GM12878 (cell line): ENCODE measurements at regions not wholly inside any gene's neighbourhood (a gene's known extent, or its start where the extent isn't known, plus 50 kb on each side); places are given as distances from the start of the nearest gene placed in this dataset.

Source experiments
- ATAC-seq: fragments of 200-7000 bp; cut with Tn5 transposase; 3 replicates; pipeline ENCODE4 v1.9.1; 2020; ENCODE audit warnings: mild to moderate bottlenecking, moderate library complexity
- BruUV-seq: library from RNA; stranded (reverse); fragments of 400-500 nt; replicated peaks from 2 replicates; lab custom pipeline; 2021; lab: Mats Ljungman, UMichigan
- CTCF ChIA-PET: fragments of 300-600 bp; sonication (Branson Sonifier 250); formaldehyde crosslinking; extraction: SDS; loops from one replicate; lab custom pipeline; 2021; ENCODE audit warnings: inconsistent platforms; lab: Yijun Ruan, JAX
- POLR2A ChIA-PET: fragments of 350-600 bp; formaldehyde crosslinking; extraction: SDS; loops from one replicate; lab custom pipeline; 2021; ENCODE audit warnings: inconsistent platforms; lab: Charles Lee
- RAD21 ChIA-PET: fragments of 300-600 bp; sonication (Branson Sonifier 250); formaldehyde crosslinking; loops from one replicate; lab custom pipeline; 2023; ENCODE audit warnings: antibody characterized with exemption; ENCODE audit not compliant: unreplicated experiment; lab: Charles Lee
- SMC1A ChIA-PET: fragments of 300-600 bp; sonication (Branson Sonifier 250); formaldehyde crosslinking; loops from one replicate; lab custom pipeline; 2023; ENCODE audit not compliant: unreplicated experiment, uncharacterized antibody; lab: Charles Lee
- DNase-seq: peaks from one replicate; pipeline ENCODE4 v3.0.0-alpha.2; 2011; ENCODE audit warnings: low read depth, low spot score
- FAIRE-seq: peaks from 3 replicates; lab custom pipeline; 2011; peaks lifted over from hg19 to GRCh38; lab: Jason Lieb, UNC
- H2AFZ ChIP-seq: 2 replicates; pipeline ENCODE4 v1.6.0; 2011; ENCODE audit warnings: low read depth, low read length, control low read depth; ENCODE audit not compliant: control insufficient read depth
- H3K27ac ChIP-seq: 2 replicates; pipeline ENCODE4 v1.5.1; 2011; ENCODE audit warnings: control low read depth; ENCODE audit not compliant: control insufficient read depth, insufficient read depth
- H3K27me3 ChIP-seq, 2 experiments: replicated peaks in 1 of 2; 2 replicates each; pipeline versions ENCODE4 v1.6.0 to v1.6.1; 2011; ENCODE audit warnings: low read length in 1 of 2; ENCODE audit not compliant: control insufficient read depth in 2 of 2, insufficient read depth in 2 of 2
- H3K36me3 ChIP-seq, 2 experiments: 2 replicates each; pipeline ENCODE4 v1.5.1; 2011; ENCODE audit warnings: low read length in 1 of 2; ENCODE audit not compliant: control insufficient read depth in 2 of 2, insufficient read depth in 2 of 2
- H3K4me1 ChIP-seq: 2 replicates; pipeline ENCODE4 v1.6.1; 2011; ENCODE audit warnings: mild to moderate bottlenecking, low read length, moderate library complexity, mixed read lengths; ENCODE audit not compliant: control insufficient read depth, insufficient read depth
- H3K4me2 ChIP-seq: 2 replicates; pipeline ENCODE4 v1.6.0; 2011; ENCODE audit warnings: control low read depth; ENCODE audit not compliant: control insufficient read depth, insufficient read depth
- H3K4me3 ChIP-seq: fragments of 200-600 bp; sonication (generic); 2 replicates; pipeline ENCODE4 v1.5.1; 2016
- H3K79me2 ChIP-seq: 2 replicates; pipeline ENCODE4 v1.6.0; 2011; ENCODE audit warnings: low read length; ENCODE audit not compliant: control insufficient read depth, insufficient read depth
- H3K9ac ChIP-seq: 2 replicates; pipeline ENCODE4 v1.8.0; 2011; ENCODE audit warnings: low read length, control low read depth, mixed read lengths; ENCODE audit not compliant: control insufficient read depth, insufficient read depth
- H3K9me3 ChIP-seq: replicated peaks from 3 replicates; pipeline ENCODE4 v1.5.1; 2011; ENCODE audit warnings: mild to moderate bottlenecking, low read length; ENCODE audit not compliant: control insufficient read depth, insufficient read depth
- H4K20me1 ChIP-seq: 2 replicates; pipeline ENCODE4 v1.6.0; 2011; ENCODE audit not compliant: control insufficient read depth, insufficient read depth
- ATF7 ChIP-seq: fragments of 450-650 bp; IDR thresholded peaks from 2 replicates; pipeline ENCODE4 v1.6.1; 2016; ENCODE audit warnings: low read depth, mild to moderate bottlenecking
- BRCA1 ChIP-seq: IDR thresholded peaks from 2 replicates; pipeline ENCODE4 v1.6.1; 2011; ENCODE audit warnings: low read depth, low read length, improper control_type of control experiment
- DPF2 ChIP-seq: fragments of 450-650 bp; IDR thresholded peaks from 2 replicates; pipeline ENCODE4 v1.6.1; 2017; ENCODE audit warnings: mild to moderate bottlenecking
- E4F1 ChIP-seq: fragments of 450-650 bp; IDR thresholded peaks from 2 replicates; pipeline ENCODE4 v1.6.1; 2018; ENCODE audit warnings: borderline replicate concordance, mild to moderate bottlenecking; ENCODE audit not compliant: partially characterized antibody
- HCFC1 ChIP-seq: fragments of 150-350 bp; IDR thresholded peaks from 2 replicates; pipeline ENCODE4 v1.6.1; 2014; ENCODE audit warnings: low read length
- HDAC2 ChIP-seq: fragments of 200-600 bp; sonication (generic); IDR thresholded peaks from 2 replicates; pipeline ENCODE4 v1.6.1; 2017
- MTA2 ChIP-seq: fragments of 450-650 bp; IDR thresholded peaks from 2 replicates; pipeline ENCODE4 v1.6.1; 2016; ENCODE audit warnings: low read depth, mild to moderate bottlenecking, moderate library complexity
- NFIC ChIP-seq: IDR thresholded peaks from 2 replicates; pipeline ENCODE4 v1.6.1; 2012; ENCODE audit warnings: low read depth, mild to moderate bottlenecking, inconsistent platforms, low read length, moderate library complexity
- REST ChIP-seq: IDR thresholded peaks from 2 replicates; pipeline ENCODE4 v1.6.1; 2012; ENCODE audit warnings: mild to moderate bottlenecking, low read depth, low read length
- SMAD1 ChIP-seq: fragments of 450-650 bp; IDR thresholded peaks from 2 replicates; pipeline ENCODE4 v1.6.1; 2018; ENCODE audit warnings: mild to moderate bottlenecking, low read depth; ENCODE audit not compliant: partially characterized antibody
- SMARCA5 ChIP-seq: fragments of 450-650 bp; IDR thresholded peaks from 2 replicates; pipeline ENCODE4 v1.6.1; 2017; ENCODE audit warnings: mild to moderate bottlenecking
- SREBF1 ChIP-seq: IDR thresholded peaks from 2 replicates; pipeline ENCODE4 v1.6.1; 2012; ENCODE audit warnings: mild to moderate bottlenecking, low read length
- SRF ChIP-seq, 2 experiments: IDR thresholded peaks; 2 replicates each; pipeline ENCODE4 v1.6.1; 2011; ENCODE audit warnings: low read depth in 2 of 2, low read length in 2 of 2, mild to moderate bottlenecking in 1 of 2, moderate library complexity in 1 of 2
- STAT1 ChIP-seq: fragments of 450-650 bp; conservative IDR thresholded peaks from 2 replicates; pipeline ENCODE4 v1.6.1; 2014; ENCODE audit warnings: antibody characterized with exemption, mild to moderate bottlenecking
- USF1 ChIP-seq: IDR thresholded peaks from 2 replicates; pipeline ENCODE4 v1.6.1; 2011; ENCODE audit warnings: borderline replicate concordance, low read depth, mild to moderate bottlenecking, moderate library complexity, mixed read lengths, low read length; ENCODE audit not compliant: insufficient read depth; ENCODE audit errors: extremely low read length
- ZNF207 ChIP-seq: fragments of 450-650 bp; IDR thresholded peaks from 2 replicates; pipeline ENCODE4 v1.6.1; 2014; ENCODE audit warnings: antibody characterized with exemption, mild to moderate bottlenecking, borderline replicate concordance
- ZNF384 ChIP-seq: IDR thresholded peaks from 2 replicates; pipeline ENCODE4 v1.6.1; 2012; ENCODE audit warnings: low read depth, mild to moderate bottlenecking, low read length, improper control_type of control experiment, borderline replicate concordance
- WGBS: methylation state at CpG from one replicate; pipeline ENCODE4 v1.1.6; 2016; ENCODE audit warnings: low lambda C conversion rate; ENCODE audit not compliant: insufficient replicate concordance, insufficient coverage; ENCODE audit errors: missing lambda C conversion rate; 5-methylcytosine and 5-hydroxymethylcytosine counted together
- in situ Hi-C: fragments of 300-500 bp; cut with MboI; formaldehyde crosslinking; loops from 9 replicates; pipeline ENCODE4 v1.14.3; 2018; ENCODE audit warnings: mixed read lengths
- intact Hi-C: fragments of 100-400 bp; cut with micrococcal nuclease; formaldehyde crosslinking; loops from one replicate; pipeline ENCODE4 v1.14.2; 2022; ENCODE audit not compliant: unreplicated experiment

- no peak for TF ChIP-seq MTA2
- no peak for TF ChIP-seq ZNF207
- TF ChIP-seq DPF2 = no peak
Observed at GRCh38 chr16:51812945-51813344, 661.9 kb upstream of the SALL1 start (continued).

- no peaks in the 10 kb centered on the region for H3K9me3 ChIP-seq
- H3K9ac ChIP-seq = no peak overlapping the region
- H3K4me2 ChIP-seq = no peak overlapping the region
- WGBS = 4% methylated on average over 2 of the region's 2 CpGs
- ChIA-PET POLR2A (interaction anchor here (0.7 kb wide), 1 partner anchor 252 kb away, joined by 5 read pairs; no protein-coding TSS in a partner anchor), SMC1A (no interaction called here), CTCF (interaction anchor here (1.8 kb wide), 1 partner anchor 12 kb away, joined by 5 read pairs; no protein-coding TSS in a partner anchor), RAD21 (interaction anchor here (0.7 kb wide), 1 partner anchor 589 kb away, joined by 4 read pairs; no protein-coding TSS in a partner anchor)
- H3K79me2 ChIP-seq = no peaks in the 10 kb centered on the region
- TF ChIP-seq E4F1 (no peak), SRF (IDR thresholded peaks at IDR 0.05; ENCODE audit: low read depth in 2 of 2, low read length in 2 of 2) (no peak), BRCA1 (no peak), REST (no peak), SREBF1 (no peak), STAT1 (no peak), HCFC1 (no peak), SMARCA5 (no peak), SMAD1 (no peak), USF1 (no peak), HDAC2 (no peak), ATF7 (no peak), NFIC (no peak), ZNF384 (no peak)
- FAIRE-seq = no peak
- no peaks in the 10 kb centered on the region for H3K27me3 ChIP-seq
- H3K4me1 ChIP-seq = no peaks in the 10 kb centered on the region
- BruUV-seq = no TSS peak
- ATAC-seq = no peak
- no peak overlapping the region for H2AFZ ChIP-seq
- no peak overlapping the region for H3K27ac ChIP-seq
- DNase-seq = no peak
- in situ Hi-C loops = no loop called here
- H3K4me3 ChIP-seq = no peak overlapping the region
- no peaks in the 10 kb centered on the region for H3K36me3 ChIP-seq
- no peaks in the 10 kb centered on the region for H4K20me1 ChIP-seq
- intact Hi-C loops = no loop called here
Observed at GRCh38 chr16:51807551-51807950, 656.5 kb upstream of the SALL1 start.
